CD4-positive, CD25-positive, alpha-beta regulatory T cell (primary cell): ENCODE measurements at regions not wholly inside any gene's neighbourhood (a gene's known extent, or its start where the extent isn't known, plus 50 kb on each side); places are given as distances from the start of the nearest gene placed in this dataset.

Experiments used
- ATAC-seq, 2 donors: fragments of 150-1000 bp; cut with Tn5 transposase; one replicate each; pipeline ENCODE4 v1.10.0; 2021; ENCODE audit warnings: low read depth in 2 of 2, moderate number of reproducible peaks in 2 of 2, moderate library complexity in 1 of 2
- DNase-seq, 3 donors: peaks; one replicate each; pipeline versions ENCODE4 v3.0.0 to v3.0.0-alpha.2; 2012 to 2022; ENCODE audit warnings: mixed read lengths in 1 of 3
- H3K27ac ChIP-seq: one replicate; pipeline ENCODE4 v1.7.0; 2013; ENCODE audit warnings: mild to moderate bottlenecking, low read length; ENCODE audit not compliant: insufficient read depth, poor library complexity, severe bottlenecking
- H3K27me3 ChIP-seq: one replicate; pipeline ENCODE4 v1.7.0; 2013; ENCODE audit warnings: low read length; ENCODE audit not compliant: control insufficient read depth, insufficient read depth
- H3K36me3 ChIP-seq: one replicate; pipeline ENCODE4 v1.7.0; 2013; ENCODE audit warnings: mild to moderate bottlenecking, low read length, moderate library complexity; ENCODE audit not compliant: control insufficient read depth, insufficient read depth
- H3K4me1 ChIP-seq: 2 replicates; pipeline ENCODE4 v1.7.0; 2013; ENCODE audit warnings: mild to moderate bottlenecking, low read length; ENCODE audit not compliant: insufficient read depth, control insufficient read depth, poor library complexity, severe bottlenecking
- H3K4me3 ChIP-seq: one replicate; pipeline ENCODE4 v1.7.0; 2013; ENCODE audit warnings: low read depth, mild to moderate bottlenecking, low read length, moderate library complexity
- H3K9me3 ChIP-seq, 2 experiments: 1 replicate in 1 of 2; 2 replicates in 1 of 2; pipeline ENCODE4 v1.7.0; 2013; ENCODE audit warnings: low read length in 2 of 2, mild to moderate bottlenecking in 1 of 2, moderate library complexity in 1 of 2; ENCODE audit not compliant: control insufficient read depth in 2 of 2
- H3K27ac Mint-ChIP-seq, 3 donors: one replicate each; pipeline ENCODE4 v1.8.0; 2020 to 2022; ENCODE audit warnings: mild to moderate bottlenecking in 3 of 3, mixed read lengths in 3 of 3, moderate library complexity in 2 of 3
- H3K27me3 Mint-ChIP-seq: one replicate; pipeline ENCODE4 v1.8.0; 2022; ENCODE audit warnings: mild to moderate bottlenecking, mixed read lengths
- H3K36me3 Mint-ChIP-seq: one replicate; pipeline ENCODE4 v1.8.0; 2020; ENCODE audit warnings: mixed read lengths
- H3K4me1 Mint-ChIP-seq, 4 donors: one replicate each; pipeline ENCODE4 v1.8.0; 2020 to 2022; ENCODE audit warnings: mixed read lengths in 4 of 4, mild to moderate bottlenecking in 1 of 4
- H3K4me3 Mint-ChIP-seq, 4 donors: one replicate each; pipeline ENCODE4 v1.8.0; 2020 to 2022; ENCODE audit warnings: mild to moderate bottlenecking in 4 of 4, mixed read lengths in 4 of 4, moderate library complexity in 3 of 4
- H3K9me3 Mint-ChIP-seq, 7 donors: one replicate each; pipeline ENCODE4 v1.8.0; 2020 to 2022; ENCODE audit warnings: mixed read lengths in 7 of 7, mild to moderate bottlenecking in 3 of 7, moderate library complexity in 2 of 7

DNA sequence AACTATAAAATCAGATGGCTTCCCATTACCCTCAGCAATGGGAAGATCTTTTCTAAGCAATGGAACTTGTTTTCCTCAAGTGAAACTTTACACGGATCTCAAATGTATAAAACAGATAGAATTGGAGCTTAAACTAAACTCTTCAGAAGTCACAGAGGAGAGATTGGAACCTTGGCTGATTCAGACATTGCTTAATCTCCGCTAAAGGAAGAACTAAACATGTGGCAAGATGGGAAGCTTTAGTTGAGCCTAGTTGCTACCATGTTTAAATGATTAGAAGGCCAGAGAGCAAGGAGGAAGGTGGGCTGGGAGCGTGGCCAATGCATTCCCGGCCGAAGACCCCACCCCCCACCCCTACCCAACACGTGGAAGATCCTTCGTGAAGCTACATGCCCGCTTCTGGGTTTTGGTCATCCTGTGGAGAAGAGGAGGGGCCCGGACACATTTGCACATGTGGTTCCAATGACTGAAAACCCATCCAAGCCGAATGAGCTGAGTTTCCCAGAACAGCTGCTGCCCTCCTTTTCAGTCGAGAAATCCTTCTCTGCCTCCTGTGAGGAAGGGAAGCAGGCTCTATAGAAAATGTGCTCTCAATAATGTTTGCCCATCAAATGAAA lies 164.3 kb downstream of the MIS18A start:
- no peaks in the 10 kb centered on the region for H3K9me3 ChIP-seq
- no peaks in the 10 kb centered on the region for H3K36me3 Mint-ChIP-seq
- H3K9me3 Mint-ChIP-seq = peaks cover 0 to 2% (median 0%) of the 10 kb centered on the region in 7 donors
- no peaks in the 10 kb centered on the region for H3K4me1 Mint-ChIP-seq
- no peak overlapping the region for H3K27ac ChIP-seq
- DNase-seq (no peak), ATAC-seq (no peak)
- no peaks in the 10 kb centered on the region for H3K4me1 ChIP-seq
- peaks cover 4% of the 10 kb centered on the region for H3K27me3 ChIP-seq
- H3K27ac Mint-ChIP-seq = no peak overlapping the region
- H3K27me3 Mint-ChIP-seq = peaks cover 6% of the 10 kb centered on the region
- H3K36me3 ChIP-seq = no peaks in the 10 kb centered on the region
- no peak overlapping the region for H3K4me3 Mint-ChIP-seq
- H3K4me3 ChIP-seq = no peak overlapping the region

DNA sequence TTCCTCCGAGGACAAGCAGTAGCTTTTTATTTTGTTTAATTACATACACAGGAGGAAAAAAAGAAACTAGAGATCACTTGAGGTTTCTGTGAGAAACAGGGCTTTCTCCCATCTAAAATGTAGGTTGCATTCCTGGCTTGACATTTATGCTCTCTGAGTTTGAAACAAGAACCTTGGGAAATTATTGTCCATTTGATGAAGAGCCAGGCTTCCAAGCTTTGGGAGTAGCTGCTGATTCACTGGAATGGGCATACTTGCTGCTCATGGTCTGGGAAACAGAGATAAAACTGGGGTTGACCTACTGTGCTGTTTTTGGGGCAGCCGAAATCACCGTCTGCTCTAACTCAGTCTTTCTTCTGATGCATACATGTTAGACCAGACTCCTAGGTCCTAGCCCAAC lies 165.4 kb downstream of the MIS18A start:
- no peak overlapping the region for H3K4me3 Mint-ChIP-seq

DNA sequence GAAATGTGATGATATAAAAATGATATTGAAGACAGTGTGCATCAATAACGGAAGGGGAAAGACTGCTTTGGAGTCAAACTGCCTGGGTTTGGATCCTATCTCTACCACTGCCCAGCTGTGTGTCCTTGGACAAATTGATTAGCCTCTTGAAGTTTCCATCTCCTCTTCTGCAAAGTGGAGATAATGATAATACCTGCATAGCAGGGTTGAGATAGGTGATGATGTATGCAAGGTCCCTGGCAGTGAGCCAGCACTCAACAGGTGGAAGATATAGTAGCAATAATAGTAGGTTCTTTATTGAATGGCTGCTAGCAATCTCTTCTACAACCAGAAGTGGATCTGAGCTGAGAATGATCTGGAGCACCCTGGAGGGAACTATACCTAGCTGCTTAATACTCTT lies 166.7 kb downstream of the MIS18A start:
- peaks cover 9% of the 10 kb centered on the region for H3K27me3 Mint-ChIP-seq
- DNase-seq (no peak), ATAC-seq (no peak)
- H3K27ac Mint-ChIP-seq = no peak overlapping the region
- H3K9me3 Mint-ChIP-seq = peaks cover 0 to 1% (median 0%) of the 10 kb centered on the region in 7 donors
- H3K27me3 ChIP-seq = peaks cover 1% of the 10 kb centered on the region
- no peak overlapping the region for H3K4me3 ChIP-seq
- no peak overlapping the region for H3K27ac ChIP-seq
- no peaks in the 10 kb centered on the region for H3K36me3 Mint-ChIP-seq
- no peaks in the 10 kb centered on the region for H3K4me1 ChIP-seq
- H3K4me3 Mint-ChIP-seq = no peak overlapping the region
- no peaks in the 10 kb centered on the region for H3K9me3 ChIP-seq
- no peaks in the 10 kb centered on the region for H3K36me3 ChIP-seq
- H3K4me1 Mint-ChIP-seq = no peaks in the 10 kb centered on the region

More for the DNA sequence above, 165.4 kb downstream of the MIS18A start:
- Histone ChIP-seq H3K9me3 (no peaks in the 10 kb centered on the region), H3K27ac (no peak overlapping the region), H3K4me3 (no peak overlapping the region), H3K4me1 (no peaks in the 10 kb centered on the region), H3K36me3 (no peaks in the 10 kb centered on the region), H3K27me3 (peaks cover 2% of the 10 kb centered on the region)
- Mint-ChIP-seq H3K27me3 (peaks cover 9% of the 10 kb centered on the region), H3K9me3 (peaks cover 0 to 2% (median 0%) of the 10 kb centered on the region in 7 donors), H3K36me3 (no peaks in the 10 kb centered on the region), H3K27ac (no peak overlapping the region), H3K4me1 (no peaks in the 10 kb centered on the region)
- ATAC-seq (no peak), DNase-seq (no peak)

DNA sequence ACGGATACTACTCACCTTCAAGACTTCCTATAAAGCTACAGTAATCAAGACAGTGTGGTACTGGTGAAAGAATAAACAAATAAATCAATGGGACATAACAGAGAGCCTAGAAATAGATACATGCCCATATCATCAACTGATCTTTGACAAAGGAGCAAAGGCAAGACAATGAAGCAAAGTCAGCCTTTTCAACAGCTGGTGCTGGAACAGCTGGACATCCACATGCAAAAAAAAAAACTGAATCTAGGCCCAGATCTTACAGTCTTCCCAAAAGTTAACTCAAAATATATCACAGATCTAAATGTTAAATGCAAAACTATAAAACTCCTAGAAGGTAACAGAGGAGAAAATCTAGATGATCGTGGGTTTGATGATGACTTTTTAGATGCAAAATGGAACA lies 170.3 kb downstream of the MIS18A start:
- ATAC-seq (no peak), DNase-seq (no peak)
- H3K27ac ChIP-seq = no peak overlapping the region
- peaks cover 8% of the 10 kb centered on the region for H3K27me3 Mint-ChIP-seq
- no peaks in the 10 kb centered on the region for H3K9me3 ChIP-seq
- no peaks in the 10 kb centered on the region for H3K4me1 ChIP-seq
- no peak overlapping the region for H3K4me3 Mint-ChIP-seq
- H3K36me3 ChIP-seq = no peaks in the 10 kb centered on the region
- H3K4me1 Mint-ChIP-seq = no peaks in the 10 kb centered on the region
- H3K36me3 Mint-ChIP-seq = no peaks in the 10 kb centered on the region
- no peak overlapping the region for H3K27ac Mint-ChIP-seq
- H3K27me3 ChIP-seq = peaks cover 3% of the 10 kb centered on the region
- H3K4me3 ChIP-seq = no peak overlapping the region
- peaks cover 0 to 3% (median 0%) of the 10 kb centered on the region in 7 donors for H3K9me3 Mint-ChIP-seq

DNA sequence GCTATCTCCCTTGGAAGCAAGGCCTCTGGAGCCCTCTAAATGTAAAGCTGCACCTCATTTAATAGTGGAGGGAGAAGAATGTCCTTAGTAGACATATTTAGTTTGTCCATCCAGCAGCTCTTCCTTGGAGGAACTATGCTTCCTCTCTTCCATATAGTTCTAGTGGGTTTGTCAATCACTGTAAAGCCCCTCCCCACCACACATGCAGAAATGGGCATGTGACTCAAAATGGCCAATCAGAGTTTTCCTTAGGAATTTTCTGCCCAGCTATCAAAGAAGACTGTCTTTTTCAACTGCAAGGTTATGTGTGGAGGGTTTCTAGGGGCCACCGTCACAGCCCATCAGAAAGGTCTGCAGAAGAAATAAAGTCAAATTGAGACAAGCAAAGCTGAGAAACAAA lies 175.5 kb downstream of the MIS18A start:
- H3K36me3 Mint-ChIP-seq = no peaks in the 10 kb centered on the region
- H3K27me3 ChIP-seq = peaks cover 2% of the 10 kb centered on the region
- H3K4me3 ChIP-seq = no peak overlapping the region
- H3K9me3 ChIP-seq = no peaks in the 10 kb centered on the region
- no peak overlapping the region for H3K27ac ChIP-seq
- H3K9me3 Mint-ChIP-seq = peaks cover 0 to 3% (median 0%) of the 10 kb centered on the region in 7 donors
- no peaks in the 10 kb centered on the region for H3K36me3 ChIP-seq
- DNase-seq = no peak
- no peaks in the 10 kb centered on the region for H3K4me1 ChIP-seq
- peaks cover 7% of the 10 kb centered on the region for H3K27me3 Mint-ChIP-seq
- no peak overlapping the region for H3K4me3 Mint-ChIP-seq
- H3K4me1 Mint-ChIP-seq = no peaks in the 10 kb centered on the region
- no peak for ATAC-seq
- H3K27ac Mint-ChIP-seq = no peak overlapping the region

DNA sequence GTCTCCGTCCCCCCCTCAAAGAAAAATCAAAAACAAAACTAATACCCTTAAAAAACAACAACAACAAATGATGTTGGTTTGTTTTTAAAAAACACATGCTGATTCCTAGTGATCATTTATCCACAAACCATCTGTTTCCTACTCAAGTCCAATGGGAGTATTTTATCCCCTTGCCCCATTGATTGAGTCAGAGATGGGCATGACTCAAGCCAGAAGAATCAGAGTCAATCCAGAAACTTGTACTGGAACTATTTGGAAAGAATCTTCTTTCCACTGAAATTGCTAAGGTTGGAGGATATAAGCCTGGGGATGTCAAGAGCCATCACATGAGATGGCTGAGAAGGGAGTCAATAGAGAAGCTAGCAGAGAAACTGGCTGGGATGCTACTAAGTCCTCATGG lies 176.4 kb downstream of the MIS18A start:
- Histone ChIP-seq H3K27me3 (peaks cover 2% of the 10 kb centered on the region), H3K36me3 (no peaks in the 10 kb centered on the region), H3K4me1 (no peaks in the 10 kb centered on the region), H3K4me3 (no peak overlapping the region), H3K9me3 (no peaks in the 10 kb centered on the region), H3K27ac (no peak overlapping the region)
- ATAC-seq (no peak), DNase-seq (no peak)
- no peak overlapping the region for H3K4me3 Mint-ChIP-seq
- no peaks in the 10 kb centered on the region for H3K4me1 Mint-ChIP-seq
- peaks cover 0 to 3% (median 0%) of the 10 kb centered on the region in 7 donors for H3K9me3 Mint-ChIP-seq
- H3K36me3 Mint-ChIP-seq = no peaks in the 10 kb centered on the region
- no peak overlapping the region for H3K27ac Mint-ChIP-seq
- H3K27me3 Mint-ChIP-seq = peaks cover 7% of the 10 kb centered on the region

DNA sequence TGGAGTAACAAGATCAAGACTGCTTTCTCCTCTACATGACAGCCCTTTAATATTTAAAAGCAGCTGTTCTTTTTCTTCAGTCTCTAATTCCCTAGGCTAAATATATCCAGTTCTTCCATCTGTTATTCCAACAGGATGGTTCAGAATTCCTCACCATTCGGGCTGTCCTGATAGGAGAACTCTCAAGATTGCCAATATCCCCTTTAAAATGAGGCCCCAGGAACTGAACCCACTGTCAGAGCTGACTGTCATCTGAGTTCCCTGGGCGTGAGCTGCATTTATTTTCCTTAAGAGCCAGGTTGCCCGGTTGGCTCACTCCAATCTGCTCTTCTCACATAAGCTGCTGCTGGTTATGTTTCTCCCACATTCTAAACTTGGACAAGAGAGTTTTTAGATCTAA lies 177.6 kb downstream of the MIS18A start:
- H3K9me3 ChIP-seq = no peaks in the 10 kb centered on the region
- ATAC-seq = no peak

DNA sequence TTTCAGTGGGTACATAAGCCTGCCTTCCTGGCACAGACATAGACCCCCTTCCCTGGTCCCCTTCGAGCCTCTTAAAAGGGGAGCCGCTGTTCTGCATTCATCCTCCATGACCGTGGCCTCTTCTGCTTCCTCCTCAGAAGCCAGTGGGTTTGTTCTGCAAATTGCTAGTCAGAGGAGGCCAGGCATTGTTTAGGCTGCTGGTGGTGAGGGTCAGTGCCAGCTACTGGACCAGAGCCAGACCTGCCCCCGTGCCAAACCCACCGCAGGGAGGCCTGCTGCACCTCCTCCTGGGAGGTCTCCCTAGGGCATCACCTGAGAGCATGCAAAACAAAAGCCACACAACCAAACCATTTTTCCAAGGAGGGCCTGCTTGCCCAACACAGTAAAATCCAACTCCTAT lies 178.4 kb downstream of the MIS18A start:
- Mint-ChIP-seq H3K9me3 (no peaks in the 10 kb centered on the region), H3K4me3 (no peak overlapping the region), H3K36me3 (no peaks in the 10 kb centered on the region), H3K4me1 (no peaks in the 10 kb centered on the region), H3K27ac (no peak overlapping the region), H3K27me3 (peaks cover 8% of the 10 kb centered on the region)
- Histone ChIP-seq H3K9me3 (no peaks in the 10 kb centered on the region), H3K27me3 (no peaks in the 10 kb centered on the region), H3K27ac (no peak overlapping the region), H3K4me3 (no peak overlapping the region), H3K36me3 (no peaks in the 10 kb centered on the region), H3K4me1 (no peaks in the 10 kb centered on the region)
- DNase-seq = no peak
- no peak for ATAC-seq

More for the DNA sequence above, 177.6 kb downstream of the MIS18A start:
- Histone ChIP-seq H3K27me3 (peaks cover 2% of the 10 kb centered on the region), H3K27ac (no peak overlapping the region), H3K4me3 (no peak overlapping the region), H3K36me3 (no peaks in the 10 kb centered on the region), H3K4me1 (no peaks in the 10 kb centered on the region)
- DNase-seq = no peak
- no peak overlapping the region for H3K4me3 Mint-ChIP-seq
- H3K9me3 Mint-ChIP-seq = no peaks in the 10 kb centered on the region
- H3K4me1 Mint-ChIP-seq = no peaks in the 10 kb centered on the region
- no peak overlapping the region for H3K27ac Mint-ChIP-seq
- peaks cover 7% of the 10 kb centered on the region for H3K27me3 Mint-ChIP-seq
- H3K36me3 Mint-ChIP-seq = no peaks in the 10 kb centered on the region
